Fibroblast of pulmonary artery (primary cell): ENCODE measurements at regions not wholly inside any gene's neighbourhood (a gene's known extent, or its start where the extent isn't known, plus 50 kb on each side); places are given as distances from the start of the nearest gene placed in this dataset.

Experiments used
- DNase-seq: peaks from one replicate; pipeline ENCODE4 v3.0.0-alpha.2; 2010; ENCODE audit warnings: low read depth
- H3K4me3 ChIP-seq: replicated peaks from 2 replicates; pipeline ENCODE4 v1.5.1; 2011; ENCODE audit warnings: low read depth, mild to moderate bottlenecking, control low read depth, low read length, moderate library complexity
- TF ChIP-seq, protein P1 (sequence below): IDR thresholded peaks from 2 replicates; pipeline ENCODE4 v1.5.1; 2011; ENCODE audit warnings: mild to moderate bottlenecking, control low read depth, low read length, inconsistent platforms; ENCODE audit errors: missing control alignments

DNA sequence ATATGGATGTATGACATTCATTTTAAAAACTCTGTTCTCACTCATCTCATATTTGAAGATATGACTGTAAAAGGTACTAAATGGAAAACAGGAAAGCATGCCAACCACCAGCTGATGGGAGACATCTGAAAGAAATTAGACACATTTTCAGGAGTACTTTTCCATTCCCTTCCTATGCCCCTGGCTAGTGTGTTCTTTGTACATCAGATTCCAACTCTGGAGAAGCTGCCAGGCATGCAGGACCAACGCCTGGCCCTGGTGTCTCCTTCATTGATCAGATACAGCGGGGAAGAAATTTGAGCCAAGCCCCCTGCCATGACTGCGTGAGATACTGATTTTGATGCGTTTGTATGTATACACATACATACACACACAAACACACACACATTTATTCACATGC lies 599.0 kb upstream of the SYT4 start:
- DNase-seq, result no peak
- TF ChIP-seq, protein P1, sequence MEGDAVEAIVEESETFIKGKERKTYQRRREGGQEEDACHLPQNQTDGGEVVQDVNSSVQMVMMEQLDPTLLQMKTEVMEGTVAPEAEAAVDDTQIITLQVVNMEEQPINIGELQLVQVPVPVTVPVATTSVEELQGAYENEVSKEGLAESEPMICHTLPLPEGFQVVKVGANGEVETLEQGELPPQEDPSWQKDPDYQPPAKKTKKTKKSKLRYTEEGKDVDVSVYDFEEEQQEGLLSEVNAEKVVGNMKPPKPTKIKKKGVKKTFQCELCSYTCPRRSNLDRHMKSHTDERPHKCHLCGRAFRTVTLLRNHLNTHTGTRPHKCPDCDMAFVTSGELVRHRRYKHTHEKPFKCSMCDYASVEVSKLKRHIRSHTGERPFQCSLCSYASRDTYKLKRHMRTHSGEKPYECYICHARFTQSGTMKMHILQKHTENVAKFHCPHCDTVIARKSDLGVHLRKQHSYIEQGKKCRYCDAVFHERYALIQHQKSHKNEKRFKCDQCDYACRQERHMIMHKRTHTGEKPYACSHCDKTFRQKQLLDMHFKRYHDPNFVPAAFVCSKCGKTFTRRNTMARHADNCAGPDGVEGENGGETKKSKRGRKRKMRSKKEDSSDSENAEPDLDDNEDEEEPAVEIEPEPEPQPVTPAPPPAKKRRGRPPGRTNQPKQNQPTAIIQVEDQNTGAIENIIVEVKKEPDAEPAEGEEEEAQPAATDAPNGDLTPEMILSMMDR, result no peak
- no peak overlapping the region for H3K4me3 ChIP-seq

DNA sequence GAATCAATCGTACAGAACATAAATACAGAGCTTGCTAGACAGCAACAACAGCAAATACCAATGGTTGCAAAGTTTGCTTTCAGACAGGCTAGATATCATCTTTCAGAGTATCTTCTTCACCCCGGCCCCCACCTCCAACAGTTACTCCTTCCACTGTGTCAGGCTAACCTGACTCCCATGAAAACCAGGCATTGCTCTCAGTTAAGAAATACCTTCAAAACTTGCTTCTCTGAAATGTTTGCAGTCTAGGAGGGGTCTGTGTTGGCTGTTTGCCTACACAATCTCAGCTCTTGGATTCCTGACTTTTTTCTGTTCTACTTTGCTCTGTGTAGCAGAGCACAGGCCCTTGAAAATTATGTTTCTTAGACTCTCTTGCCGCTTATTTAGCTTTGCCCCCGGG lies 599.5 kb upstream of the SYT4 start:
- TF ChIP-seq, protein P1, result no peak
- DNase-seq, result no peak
- H3K4me3 ChIP-seq, result no peak overlapping the region

DNA sequence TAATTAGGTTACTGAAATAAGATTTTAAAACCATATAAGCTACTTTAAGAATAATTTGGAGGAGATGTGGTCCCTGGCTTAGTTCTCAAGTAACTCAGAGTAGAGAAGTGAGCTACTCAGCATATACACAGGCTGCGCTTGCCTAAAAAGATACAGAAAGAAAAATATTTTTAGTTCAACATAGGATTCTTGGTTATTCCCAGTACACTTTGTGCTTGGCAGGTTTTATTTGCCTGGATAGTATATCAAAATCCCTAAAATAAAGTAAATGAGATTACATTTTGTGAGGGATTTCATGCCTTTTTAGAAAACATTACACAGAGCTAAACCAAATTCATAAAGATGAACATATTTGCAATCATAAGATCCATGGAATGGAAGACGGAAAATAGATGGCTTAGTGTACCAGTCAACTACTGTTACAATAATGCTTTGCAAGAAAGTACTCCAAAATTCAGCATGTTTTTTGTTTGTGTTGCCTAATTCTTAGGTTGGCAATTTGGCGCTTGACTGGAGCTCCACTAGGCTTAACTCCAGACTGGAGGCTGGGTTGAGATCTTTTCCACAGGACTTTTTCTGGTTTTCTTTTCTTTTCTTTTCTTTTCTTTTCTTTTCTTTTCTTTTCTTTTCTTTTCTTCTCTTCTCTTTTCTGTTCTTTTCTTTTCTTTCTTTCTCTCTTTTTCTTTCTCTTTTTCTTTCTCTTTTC lies 600.5 kb upstream of the SYT4 start:
- TF ChIP-seq, protein P1, result no peak
- H3K4me3 ChIP-seq, result no peak overlapping the region
- DNase-seq, result no peak

DNA sequence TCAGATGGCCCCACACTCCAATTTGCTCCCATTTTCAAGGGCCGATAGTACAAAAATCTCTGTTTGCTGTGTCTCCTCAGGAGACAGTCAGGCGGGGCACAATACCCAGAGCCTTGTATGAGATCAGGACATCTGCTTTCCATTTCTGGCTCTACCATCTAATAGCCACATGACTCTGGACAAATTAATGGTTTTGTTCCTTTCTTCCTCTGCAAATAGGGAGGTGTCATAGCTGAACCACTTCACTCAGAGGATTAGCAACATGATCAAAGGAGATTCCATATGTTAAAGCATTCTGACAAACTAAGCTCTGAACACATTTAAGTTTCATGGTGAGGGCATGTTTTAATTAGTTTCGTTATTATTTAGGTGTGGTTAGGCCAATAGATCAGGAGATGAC lies 602.1 kb upstream of the SYT4 start:
- H3K4me3 ChIP-seq, result no peak overlapping the region
- TF ChIP-seq, protein P1, result no peak
- DNase-seq, result no peak

DNA sequence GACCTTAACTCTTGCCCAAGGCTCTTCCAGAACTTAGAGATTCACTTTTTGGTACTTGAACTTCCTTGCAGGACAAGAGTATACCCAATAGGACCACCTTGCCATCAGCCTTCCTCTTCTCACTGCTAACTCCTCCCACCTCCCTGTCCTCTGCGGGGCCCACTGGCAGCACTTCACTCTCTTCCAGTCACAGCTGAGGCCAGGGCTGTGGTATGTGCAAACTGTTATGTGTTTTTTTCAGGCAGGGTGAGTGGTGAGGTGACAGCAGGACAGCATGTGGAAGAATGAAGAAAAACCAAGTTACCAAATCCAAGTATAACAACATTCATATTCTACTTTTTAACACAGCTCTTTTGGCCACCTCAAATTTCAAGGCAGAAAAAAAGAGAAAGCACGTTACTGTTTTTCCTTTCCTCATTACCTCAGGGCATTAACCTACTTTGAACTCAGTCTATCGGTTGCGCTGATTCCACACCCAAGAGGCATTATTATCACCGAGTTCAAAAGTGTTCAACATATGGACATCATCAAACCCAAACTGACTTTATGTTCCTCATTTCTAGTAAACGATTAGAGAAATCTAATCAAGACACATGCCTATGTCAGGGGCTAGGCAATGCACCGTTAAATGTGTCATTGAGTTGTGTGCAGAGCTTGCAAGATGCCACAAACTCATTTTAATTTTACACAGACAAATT lies 605.2 kb upstream of the SYT4 start:
- DNase-seq, result no peak
- H3K4me3 ChIP-seq, result no peak overlapping the region
- TF ChIP-seq, protein P1, result no peak

DNA sequence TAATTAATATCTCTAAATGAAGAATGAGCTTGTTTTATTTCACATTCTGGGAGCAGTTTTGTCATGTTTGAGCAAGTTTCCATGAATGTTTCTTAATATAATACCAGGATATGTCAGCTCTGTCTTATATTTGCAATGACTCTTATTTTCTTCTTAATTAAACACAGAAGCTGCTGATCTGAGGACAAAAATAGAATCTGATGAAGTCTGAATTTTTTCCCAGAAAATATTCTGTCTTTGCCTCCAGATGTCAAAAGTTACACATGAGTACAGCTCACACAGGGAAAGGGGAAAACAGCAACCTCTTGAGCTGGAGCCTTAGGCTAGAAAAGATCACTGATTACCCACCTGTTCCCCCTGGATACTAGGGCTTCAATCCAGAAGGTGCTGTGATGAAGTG lies 606.6 kb upstream of the SYT4 start:
- H3K4me3 ChIP-seq, result no peak overlapping the region
- TF ChIP-seq, protein P1, result no peak
- no peak for DNase-seq
